ENCODE measurements at regions not wholly inside any gene's neighbourhood (a gene's known extent, or its start where the extent isn't known, plus 50 kb on each side); places are given as distances from the start of the nearest gene placed in this dataset.

- Histone ChIP-seq H3K18ac (ENCODE audit: extremely low read depth, low read length) (no peak overlapping the region), H3K79me2 (ENCODE audit: control insufficient read depth in 1 of 2, insufficient read depth in 2 of 2, low read length in 2 of 2) (no peaks in the 10 kb centered on the region), H3K56ac (replicated peaks; ENCODE audit: insufficient read length, low read depth, low read length) (no peak overlapping the region), H3K9me3 (ENCODE audit: insufficient read depth in 2 of 2, low read depth in 1 of 2, low read length in 1 of 2) (no peaks in the 10 kb centered on the region), H2BK5ac (ENCODE audit: low read depth, low read length) (no peak overlapping the region), H3K4me1 (replicated peaks in 1 of 4; ENCODE audit: control insufficient read depth in 3 of 4, insufficient read depth in 4 of 4, low read length in 3 of 4) (no peaks in the 10 kb centered on the region), H3K27me3 (replicated peaks in 1 of 4; ENCODE audit: control insufficient read depth in 3 of 4, extremely low read depth in 1 of 4, insufficient read depth in 3 of 4, low read length in 3 of 4) (no peaks in the 10 kb centered on the region), H2BK120ac (replicated peaks; ENCODE audit: low read depth, low read length) (no peak overlapping the region), H4K8ac (ENCODE audit: extremely low read depth, insufficient read depth, low read length) (no peak overlapping the region), H3K4ac (replicated peaks; ENCODE audit: insufficient read length, low read depth, low read length) (no peak overlapping the region), H2BK20ac (ENCODE audit: low read length) (no peak overlapping the region), H2BK15ac (ENCODE audit: low read length) (no peak overlapping the region), H2AK5ac (ENCODE audit: low read depth, low read length) (no peak overlapping the region), H2AFZ (ENCODE audit: low read length) (no peak overlapping the region), H2BK12ac (ENCODE audit: low read depth, low read length) (no peak overlapping the region), H4K20me1 (replicated peaks in 1 of 2; ENCODE audit: control insufficient read depth in 1 of 2, insufficient read depth in 2 of 2, low read length in 2 of 2) (no peaks in the 10 kb centered on the region), H3K27ac (ENCODE audit: low read depth, low read length) (no peak overlapping the region), H3K79me1 (ENCODE audit: low read depth, low read length) (no peaks in the 10 kb centered on the region), H3K36me3 (ENCODE audit: control insufficient read depth in 2 of 4, insufficient read depth in 4 of 4, low read length in 3 of 4) (no peaks in the 10 kb centered on the region), H3K4me2 (ENCODE audit: insufficient read depth in 1 of 2, low read depth in 2 of 2, low read length in 2 of 2) (no peak overlapping the region), H3K14ac (ENCODE audit: insufficient read length) (no peak overlapping the region), H3K9ac (replicated peaks in 1 of 4; ENCODE audit: extremely low read depth in 1 of 4, low read depth in 3 of 4, low read length in 3 of 4) (no peak overlapping the region), H4K91ac (replicated peaks; ENCODE audit: insufficient read length, low read length) (no peak overlapping the region), H3K23me2 (ENCODE audit: low read depth, low read length) (no peaks in the 10 kb centered on the region), H4K5ac (ENCODE audit: insufficient read length, low read depth, low read length) (no peak overlapping the region), H3K23ac (ENCODE audit: insufficient read length) (no peak overlapping the region), H3K4me3 (ENCODE audit: extremely low read depth in 1 of 4, insufficient read depth in 2 of 4, low read depth in 3 of 4, low read length in 4 of 4) (no peak overlapping the region)
- ChIA-PET CTCF (ENCODE audit: partially characterized antibody) (interaction anchor here (0.5 to 7.5 kb wide), 38 partner anchors 9 to 833 kb away, joined by 3 to 89 read pairs (median 3); partner anchors contain the start of gene ACVR1), POLR2A (ENCODE audit: partially characterized antibody) (no interaction called here)
- 61% methylated on average over 7 of the region's 7 CpGs; no CpG with 5 or more reads in 1 of the 2 experiments for WGBS, 2 experiments (ENCODE audit: extremely low coverage in 1 of 2, insufficient coverage in 1 of 2, insufficient read length in 1 of 2, insufficient replicate concordance in 2 of 2, low coverage in 1 of 2, low lambda C conversion rate in 2 of 2, missing lambda C conversion rate in 1 of 2)
- peak; percentile 82 for FAIRE-seq
- DNase-seq (ENCODE audit: low read depth in 1 of 2, low spot score in 2 of 2), result no peak
- TF ChIP-seq EZH2 (IDR thresholded peaks at IDR 0.05; ENCODE audit: low read depth, low read length, severe bottlenecking), result no peak
- peak; percentile 90 to 94 for TF ChIP-seq RAD21 (IDR thresholded peaks at IDR 0.05 in 1 of 2, conservative IDR thresholded peaks at IDR 0.05 in 1 of 2; ENCODE audit: low read depth in 2 of 2, low read length in 2 of 2)
- TF ChIP-seq TBP (IDR thresholded peaks at IDR 0.05; ENCODE audit: low read depth, low read length), result no peak
- TF ChIP-seq ATF2 (IDR thresholded peaks at IDR 0.05; ENCODE audit: low read length), result no peak
- no peak for TF ChIP-seq RNF2 (IDR thresholded peaks at IDR 0.05; ENCODE audit: borderline replicate concordance, low read depth, low read length, missing control alignments, poor library complexity, severe bottlenecking)
- no peak for TF ChIP-seq NRF1 (IDR thresholded peaks at IDR 0.05; ENCODE audit: low read depth, low read length)
- TF ChIP-seq SIX5 (IDR thresholded peaks at IDR 0.05; ENCODE audit: low read depth, low read length), result no peak
- TF ChIP-seq MAFK (IDR thresholded peaks at IDR 0.05; ENCODE audit: low read depth, low read length), result no peak
Measured at GRCh38 chr2:158034198-158034866, 67.3 kb upstream of the UPP2 start.

All from H1 (cell line).